HT1080 (cell line): ENCODE measurements at regions not wholly inside any gene's neighbourhood (a gene's known extent, or its start where the extent isn't known, plus 50 kb on each side); places are given as distances from the start of the nearest gene placed in this dataset.

Experiments used
- DNase-seq: peaks from one replicate; pipeline ENCODE4 v3.0.0-alpha.2; 2015; ENCODE audit warnings: low read depth

GRCh38 chr1:221933814-221934213 is 191.9 kb upstream of the DUSP10 start:
- no peak for DNase-seq

- DNase-seq = no peak
These were observed 184.6 kb upstream of the DUSP10 start for GRCh38 chr1:221926441-221926840.

- DNase-seq = no peak
These were observed 184.1 kb upstream of the DUSP10 start for GRCh38 chr1:221925947-221926346.

GRCh38 chr1:221923929-221924598 is 182.2 kb upstream of the DUSP10 start:
- no peak for DNase-seq

- DNase-seq = peak; percentile 14
These were observed 180.0 kb upstream of the DUSP10 start for GRCh38 chr1:221921936-221922335.

- DNase-seq = no peak
These were observed 177.9 kb upstream of the DUSP10 start for GRCh38 chr1:221919743-221920142.

GRCh38 chr1:221919341-221919740 is 177.5 kb upstream of the DUSP10 start:
- no peak for DNase-seq

- no peak for DNase-seq
These were observed 174.3 kb upstream of the DUSP10 start for GRCh38 chr1:221916176-221916575.

GRCh38 chr1:221915764-221916163 is 173.9 kb upstream of the DUSP10 start:
- no peak for DNase-seq

- no peak for DNase-seq
These were observed 171.5 kb upstream of the DUSP10 start for GRCh38 chr1:221913351-221913892.

GRCh38 chr1:221912230-221912629 is 170.3 kb upstream of the DUSP10 start:
- no peak for DNase-seq

GRCh38 chr1:221911714-221912113 is 169.8 kb upstream of the DUSP10 start:
- no peak for DNase-seq

- DNase-seq = no peak
These were observed 168.3 kb upstream of the DUSP10 start for GRCh38 chr1:221910222-221910621.

GRCh38 chr1:221908573-221908972 is 166.7 kb upstream of the DUSP10 start:
- no peak for DNase-seq

- DNase-seq = no peak
These were observed 165.5 kb upstream of the DUSP10 start for GRCh38 chr1:221907166-221907932.

GRCh38 chr1:221905802-221906201 is 163.9 kb upstream of the DUSP10 start:
- no peak for DNase-seq

GRCh38 chr1:221904319-221904718 is 162.4 kb upstream of the DUSP10 start:
- DNase-seq = no peak

- DNase-seq = no peak
These were observed 161.7 kb upstream of the DUSP10 start for GRCh38 chr1:221903594-221903993.

- DNase-seq = no peak
These were observed 161.1 kb upstream of the DUSP10 start for GRCh38 chr1:221902961-221903360.

- no peak for DNase-seq
These were observed 158.8 kb upstream of the DUSP10 start for GRCh38 chr1:221900678-221901077.

GRCh38 chr1:221897321-221897721 is 155.4 kb upstream of the DUSP10 start:
- DNase-seq = no peak

GRCh38 chr1:221892301-221892830 is 150.5 kb upstream of the DUSP10 start:
- no peak for DNase-seq
